Astrocyte (in vitro differentiated cells and primary cell): ENCODE measurements at regions not wholly inside any gene's neighbourhood (a gene's known extent, or its start where the extent isn't known, plus 50 kb on each side); places are given as distances from the start of the nearest gene placed in this dataset.

ENCODE experiments used
- DNase-seq: peaks from one replicate; pipeline ENCODE4 v3.0.0-alpha.2; 2010; ENCODE audit warnings: low read depth
- FAIRE-seq: peaks from 2 replicates; lab custom pipeline; 2011; peaks lifted over from hg19 to GRCh38; lab: Jason Lieb, UNC
- H2AFZ ChIP-seq: 2 replicates; pipeline ENCODE4 v1.6.0; 2012; ENCODE audit warnings: low read depth, low read length, inconsistent platforms
- H3K27ac ChIP-seq: 2 replicates; pipeline ENCODE4 v1.5.1; 2011; ENCODE audit warnings: low read depth, low read length, inconsistent platforms
- H3K27me3 ChIP-seq: 2 replicates; pipeline ENCODE4 v1.6.0; 2011; ENCODE audit warnings: low read length, inconsistent platforms; ENCODE audit not compliant: insufficient read depth
- H3K36me3 ChIP-seq: 2 replicates; pipeline ENCODE4 v1.5.1; 2011; ENCODE audit warnings: low read length, inconsistent platforms; ENCODE audit not compliant: insufficient read depth
- H3K4me1 ChIP-seq: 2 replicates; pipeline ENCODE4 v1.5.1; 2011; ENCODE audit warnings: low read length, inconsistent platforms; ENCODE audit not compliant: insufficient read depth
- H3K4me2 ChIP-seq: 2 replicates; pipeline ENCODE4 v1.6.0; 2012; ENCODE audit warnings: low read length, inconsistent platforms
- H3K4me3 ChIP-seq: 2 replicates; pipeline ENCODE4 v1.5.1; 2011; ENCODE audit warnings: low read depth, mild to moderate bottlenecking, low read length, inconsistent platforms; ENCODE audit not compliant: insufficient read depth
- H3K79me2 ChIP-seq: 2 replicates; pipeline ENCODE4 v1.6.0; 2012; ENCODE audit warnings: mild to moderate bottlenecking, low read length, inconsistent platforms; ENCODE audit not compliant: insufficient read depth
- H3K9ac ChIP-seq: 2 replicates; pipeline ENCODE4 v1.6.0; 2012; ENCODE audit warnings: mild to moderate bottlenecking, low read length, inconsistent platforms
- H3K9me3 ChIP-seq: 2 replicates; pipeline ENCODE4 v1.5.1; 2012; ENCODE audit warnings: low read depth, mild to moderate bottlenecking, low read length, inconsistent platforms; ENCODE audit not compliant: insufficient read depth
- H4K20me1 ChIP-seq: 2 replicates; pipeline ENCODE4 v1.6.0; 2012; ENCODE audit warnings: low read length, inconsistent platforms; ENCODE audit not compliant: insufficient read depth
- H3K27ac Mint-ChIP-seq: one replicate; pipeline ENCODE4 v1.8.0; 2021; ENCODE audit warnings: mild to moderate bottlenecking, mixed read lengths; ENCODE audit not compliant: unreplicated experiment
- H3K27me3 Mint-ChIP-seq: one replicate; pipeline ENCODE4 v1.8.0; 2021; ENCODE audit warnings: low read depth, mixed read lengths; ENCODE audit not compliant: unreplicated experiment
- H3K36me3 Mint-ChIP-seq: one replicate; pipeline ENCODE4 v1.8.0; 2021; ENCODE audit warnings: low read depth, mixed read lengths; ENCODE audit not compliant: unreplicated experiment
- H3K4me1 Mint-ChIP-seq: one replicate; pipeline ENCODE4 v1.8.0; 2021; ENCODE audit warnings: low read depth, mixed read lengths; ENCODE audit not compliant: unreplicated experiment
- H3K4me3 Mint-ChIP-seq: one replicate; pipeline ENCODE4 v1.8.0; 2021; ENCODE audit warnings: mild to moderate bottlenecking, moderate library complexity, mixed read lengths; ENCODE audit not compliant: unreplicated experiment
- H3K9me3 Mint-ChIP-seq: one replicate; pipeline ENCODE4 v1.8.0; 2021; ENCODE audit warnings: mild to moderate bottlenecking, mixed read lengths; ENCODE audit not compliant: unreplicated experiment
- CTCF ChIP-seq: IDR thresholded peaks from 2 replicates; pipeline ENCODE4 v1.5.1; 2011; ENCODE audit warnings: low read depth, mild to moderate bottlenecking, inconsistent platforms, low read length, moderate library complexity; ENCODE audit not compliant: insufficient read depth
- EZH2 ChIP-seq: IDR thresholded peaks from 2 replicates; pipeline ENCODE4 v1.6.1; 2012; ENCODE audit warnings: mild to moderate bottlenecking, low read length, inconsistent platforms; ENCODE audit not compliant: insufficient read depth

GRCh38 chr14:94680862-94681288, 68.7 kb downstream of the SERPINA3 start:
- no peak overlapping the region for H3K27ac ChIP-seq

GRCh38 chr14:94679937-94680861, 68.0 kb downstream of the SERPINA3 start:
- no peak overlapping the region for H3K4me3 ChIP-seq
- no peak overlapping the region for H3K4me2 ChIP-seq
- no peaks in the 10 kb centered on the region for H3K79me2 ChIP-seq
- no peak overlapping the region for H3K27ac Mint-ChIP-seq
- H2AFZ ChIP-seq: no peak overlapping the region
- DNase-seq (no peak), FAIRE-seq (no peak)
- no peak overlapping the region for H3K4me3 Mint-ChIP-seq
- H3K4me1 ChIP-seq: no peaks in the 10 kb centered on the region
- peaks cover 13% of the 10 kb centered on the region for H3K27me3 Mint-ChIP-seq
- TF ChIP-seq EZH2: no peak
- TF ChIP-seq CTCF: no peak
- no peak overlapping the region for H3K9ac ChIP-seq
- no peaks in the 10 kb centered on the region for H3K36me3 ChIP-seq
- no peaks in the 10 kb centered on the region for H3K9me3 Mint-ChIP-seq
- H3K4me1 Mint-ChIP-seq: no peaks in the 10 kb centered on the region
- H4K20me1 ChIP-seq: no peaks in the 10 kb centered on the region
- H3K27me3 ChIP-seq: no peaks in the 10 kb centered on the region
- H3K27ac ChIP-seq: no peak overlapping the region
- H3K9me3 ChIP-seq: no peaks in the 10 kb centered on the region
- no peaks in the 10 kb centered on the region for H3K36me3 Mint-ChIP-seq

More at GRCh38 chr14:94680862-94681288, 68.7 kb downstream of the SERPINA3 start:
- no peak for TF ChIP-seq EZH2
- no peak for TF ChIP-seq CTCF
- H3K27me3 ChIP-seq: no peaks in the 10 kb centered on the region
- H3K79me2 ChIP-seq: no peaks in the 10 kb centered on the region
- FAIRE-seq: no peak
- H4K20me1 ChIP-seq: no peaks in the 10 kb centered on the region
- no peak overlapping the region for H3K4me2 ChIP-seq
- H3K36me3 ChIP-seq: no peaks in the 10 kb centered on the region
- H3K27ac Mint-ChIP-seq: no peak overlapping the region
- H3K27me3 Mint-ChIP-seq: peaks cover 13% of the 10 kb centered on the region
- H3K9ac ChIP-seq: no peak overlapping the region
- no peaks in the 10 kb centered on the region for H3K4me1 Mint-ChIP-seq
- no peak overlapping the region for H3K4me3 ChIP-seq
- H3K9me3 ChIP-seq: no peaks in the 10 kb centered on the region
- no peaks in the 10 kb centered on the region for H3K9me3 Mint-ChIP-seq
- no peaks in the 10 kb centered on the region for H3K4me1 ChIP-seq
- H3K36me3 Mint-ChIP-seq: no peaks in the 10 kb centered on the region
- no peak for DNase-seq
- no peak overlapping the region for H2AFZ ChIP-seq
- H3K4me3 Mint-ChIP-seq: no peak overlapping the region
